DMS53 (cell line): ENCODE measurements at regions not wholly inside any gene's neighbourhood (a gene's known extent, or its start where the extent isn't known, plus 50 kb on each side); places are given as distances from the start of the nearest gene placed in this dataset.
A peak's percentile ranks its signal among the peaks of the same experiment; 100 is the strongest.

ENCODE experiments used
- DNase-seq: peaks from one replicate; lab custom pipeline; 2025; lab: John Stamatoyannopoulos, UW

GRCh38 chr3:127033171-127033570 lies 50.3 kb downstream of the PLXNA1 start:
- DNase-seq: no peak

GRCh38 chr3:127033786-127034185 lies 50.9 kb downstream of the PLXNA1 start:
- no peak for DNase-seq

GRCh38 chr3:127034195-127034989 lies 51.5 kb downstream of the PLXNA1 start:
- DNase-seq: no peak

- DNase-seq: no peak
Measured at GRCh38 chr3:127034990-127035652, 52.2 kb downstream of the PLXNA1 start.

GRCh38 chr3:127035677-127036076 lies 52.8 kb downstream of the PLXNA1 start:
- DNase-seq: no peak

GRCh38 chr3:127036209-127037020 lies 53.5 kb downstream of the PLXNA1 start:
- no peak for DNase-seq

- no peak for DNase-seq
Measured at GRCh38 chr3:127037021-127037400, 54.1 kb downstream of the PLXNA1 start.

GRCh38 chr3:127037418-127037841 lies 54.5 kb downstream of the PLXNA1 start:
- no peak for DNase-seq

- DNase-seq: no peak
Measured at GRCh38 chr3:127037971-127038446, 55.1 kb downstream of the PLXNA1 start.

- no peak for DNase-seq
Measured at GRCh38 chr3:127038466-127038865, 55.6 kb downstream of the PLXNA1 start.

GRCh38 chr3:127038923-127039581 lies 56.1 kb downstream of the PLXNA1 start:
- no peak for DNase-seq

GRCh38 chr3:127039719-127040118 lies 56.8 kb downstream of the PLXNA1 start:
- no peak for DNase-seq

GRCh38 chr3:127040216-127040615 lies 57.3 kb downstream of the PLXNA1 start:
- no peak for DNase-seq

GRCh38 chr3:127041264-127041820 lies 58.4 kb downstream of the PLXNA1 start:
- no peak for DNase-seq

GRCh38 chr3:127041933-127042332 lies 59.0 kb downstream of the PLXNA1 start:
- no peak for DNase-seq

GRCh38 chr3:127042634-127043033 lies 59.7 kb downstream of the PLXNA1 start:
- no peak for DNase-seq

- no peak for DNase-seq
Measured at GRCh38 chr3:127043041-127043641, 60.2 kb downstream of the PLXNA1 start.

- no peak for DNase-seq
Measured at GRCh38 chr3:127043731-127044510, 61.0 kb downstream of the PLXNA1 start.

GRCh38 chr3:127044996-127045395 lies 62.1 kb downstream of the PLXNA1 start:
- DNase-seq: peak; percentile 48

GRCh38 chr3:127045435-127046045 lies 62.6 kb downstream of the PLXNA1 start:
- DNase-seq: peak; percentile 25
